ENCODE measurements at regions not wholly inside any gene's neighbourhood (a gene's known extent, or its start where the extent isn't known, plus 50 kb on each side); places are given as distances from the start of the nearest gene placed in this dataset.

DNA sequence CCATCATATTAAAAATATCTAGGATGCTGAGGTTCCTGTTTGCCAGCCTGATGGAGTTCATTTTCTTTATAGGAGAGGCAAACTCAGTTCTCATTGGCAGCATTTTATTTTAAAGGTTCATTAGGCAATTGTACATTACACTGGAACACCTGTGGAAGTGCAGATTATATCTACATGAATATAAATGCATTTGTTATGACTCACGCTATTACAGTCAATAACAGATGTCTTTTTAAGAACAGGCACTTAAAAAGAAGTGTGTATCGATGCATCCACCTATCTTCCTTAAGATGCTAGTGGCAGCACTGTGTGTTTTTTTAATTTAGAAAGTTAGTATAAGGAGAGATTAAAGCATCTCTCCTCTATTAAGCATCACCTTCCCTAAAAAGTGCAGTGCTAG is 276.5 kb downstream of the PRDM2 start:
- DNase-seq: no peak

DNA sequence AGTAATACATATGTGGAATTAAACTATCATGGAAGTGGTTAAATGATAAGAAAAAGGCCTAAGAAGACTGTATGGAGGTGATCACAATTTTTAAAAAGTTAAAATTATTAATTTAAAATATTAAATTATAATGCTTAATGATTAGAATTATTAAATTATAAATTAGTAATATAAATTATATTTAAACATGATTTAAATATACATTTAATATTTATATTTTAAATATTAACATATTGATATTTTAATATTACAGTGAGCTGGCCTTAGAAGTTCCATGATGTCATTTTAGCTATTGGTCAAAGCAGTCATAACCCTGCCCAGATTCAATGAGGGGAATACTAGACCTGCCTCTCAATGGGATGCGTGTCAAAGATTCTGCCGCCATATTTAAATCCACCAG is 281.2 kb downstream of the PRDM2 start:
- DNase-seq: no peak

DNA sequence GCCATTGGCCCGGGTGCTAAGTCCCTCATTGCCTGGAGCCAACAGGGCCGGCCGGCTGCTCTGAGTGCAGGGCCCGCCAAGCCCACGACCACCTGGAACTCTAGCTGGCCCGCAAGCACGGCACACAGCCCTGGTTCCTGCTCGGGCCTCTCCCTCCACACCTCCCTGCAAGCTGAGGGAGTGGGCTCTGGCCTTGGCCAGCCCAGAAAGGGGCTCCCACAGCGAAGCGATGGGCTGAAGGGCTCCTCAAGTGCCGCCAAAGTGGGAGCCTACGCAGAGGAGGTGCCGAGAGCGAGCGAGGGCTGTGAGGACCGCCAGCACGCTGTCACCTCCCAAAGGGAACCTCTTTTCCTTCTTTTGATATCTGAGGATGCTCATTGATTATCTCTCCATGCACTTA is 283.4 kb downstream of the PRDM2 start:
- DNase-seq: no peak

DNA sequence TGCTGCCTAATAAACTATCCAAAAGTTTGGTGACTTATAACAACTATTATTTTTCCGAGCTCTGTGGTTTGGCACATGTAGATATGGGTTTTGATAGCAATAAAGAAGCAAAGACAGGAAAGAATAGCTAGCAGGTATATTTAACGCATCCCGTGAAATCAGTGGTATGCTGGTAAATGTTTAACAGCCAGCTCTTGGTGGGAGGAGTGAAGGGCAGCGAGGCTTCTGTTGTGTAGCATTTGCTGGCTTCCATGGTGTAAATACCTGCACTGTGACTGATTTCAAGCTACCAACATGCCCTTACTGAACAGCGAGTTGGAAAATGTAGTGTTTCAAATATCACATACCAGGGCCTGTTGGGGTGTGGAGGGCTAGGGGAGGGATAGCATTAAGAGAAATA is 291.0 kb downstream of the PRDM2 start:
- no peak for DNase-seq

DNA sequence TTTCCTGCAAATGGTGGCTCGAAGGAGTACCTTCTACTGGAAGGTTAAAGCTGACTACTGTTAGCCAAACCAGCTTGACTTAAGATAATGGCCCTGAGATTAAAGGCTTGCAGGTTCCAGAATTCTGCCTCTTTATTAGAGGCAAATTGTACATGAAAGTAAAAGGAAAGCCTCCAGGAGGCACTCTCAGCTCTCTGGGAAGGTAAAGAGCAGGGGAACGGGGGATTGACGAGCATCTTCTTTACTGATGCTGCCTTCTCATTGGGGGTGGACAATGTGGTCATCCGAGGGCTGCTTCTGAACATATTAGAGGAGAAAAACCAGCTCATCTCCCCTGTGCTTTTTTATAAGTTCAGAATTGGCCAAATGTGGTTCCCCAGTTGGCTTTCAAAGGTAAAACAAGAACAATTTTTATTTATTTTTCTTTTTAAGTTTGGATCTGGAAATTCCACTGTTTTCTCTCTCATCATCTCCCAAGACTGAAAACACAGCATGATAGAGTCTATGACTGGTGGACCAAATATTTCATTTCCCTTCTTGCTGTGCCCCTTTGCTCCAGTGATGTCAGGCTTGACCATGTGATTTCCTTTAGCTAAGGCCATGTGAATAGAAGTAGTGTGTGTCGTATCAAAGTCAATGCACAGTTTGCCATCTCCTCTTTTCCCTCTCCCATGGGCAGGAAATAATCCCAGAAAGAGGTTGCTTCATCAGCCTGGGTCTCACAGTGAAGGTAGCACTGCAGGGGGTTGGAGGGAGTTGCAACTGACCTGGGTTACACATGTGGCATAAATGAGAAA is 292.7 kb downstream of the PRDM2 start:
- no peak for DNase-seq

DNA sequence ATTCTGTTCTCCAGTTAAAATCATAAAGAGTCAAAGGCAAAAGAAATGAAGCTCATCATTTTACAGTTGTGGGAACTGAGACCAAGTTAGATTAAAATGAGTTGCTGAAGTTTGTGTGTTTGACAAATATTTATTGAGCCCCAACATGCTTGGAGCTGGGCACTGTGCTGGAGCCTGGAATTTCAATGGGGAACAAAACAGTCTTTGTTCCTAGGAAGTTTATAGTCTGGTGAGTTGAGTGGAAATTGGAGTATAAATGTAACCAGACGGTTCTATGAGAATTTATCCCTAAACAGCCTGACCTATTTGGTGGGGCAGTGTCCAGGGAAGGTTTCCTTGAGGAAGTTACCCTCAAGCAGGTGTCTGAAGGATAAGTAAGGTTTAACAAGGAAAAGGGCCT is 294.4 kb downstream of the PRDM2 start:
- no peak for DNase-seq

DNA sequence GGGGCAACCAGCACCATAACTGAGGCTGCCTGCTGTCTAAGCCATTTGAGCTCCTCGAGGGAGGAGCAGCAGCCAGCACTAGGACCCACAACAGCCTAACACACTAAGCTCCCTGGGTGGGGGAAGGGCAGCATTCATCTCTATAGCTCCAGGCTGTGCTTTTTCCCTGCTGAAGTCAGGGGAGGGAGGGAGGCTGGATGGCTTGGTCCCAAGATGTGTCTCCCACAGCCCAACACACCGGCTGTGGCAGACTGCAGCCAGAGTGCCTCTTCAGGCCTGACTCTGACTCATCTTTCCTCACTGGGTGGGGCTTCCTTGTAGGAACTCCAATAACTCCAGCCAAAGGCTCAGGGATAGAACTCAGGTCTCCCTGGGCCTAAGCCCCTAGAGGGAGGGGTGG is 296.3 kb downstream of the PRDM2 start:
- no peak for DNase-seq

DNA sequence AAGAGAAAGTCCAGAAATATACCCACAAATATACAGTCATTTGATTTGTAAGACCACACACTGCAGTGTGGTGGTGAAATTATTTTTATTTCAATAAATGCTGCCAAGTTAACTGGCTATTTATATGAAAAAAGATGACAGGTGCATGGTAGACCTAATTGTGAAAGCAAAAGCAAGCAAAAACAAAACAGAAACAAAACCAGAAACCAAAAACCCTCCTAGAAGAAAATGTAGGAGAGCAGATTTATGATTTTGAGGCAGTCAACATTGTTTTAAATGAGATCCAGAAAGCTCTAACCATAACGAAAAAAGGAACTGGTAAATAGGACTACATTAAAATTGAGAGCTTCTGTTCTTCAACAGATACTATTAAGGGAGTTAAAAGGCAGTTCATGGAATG is 303.6 kb downstream of the PRDM2 start:
- DNase-seq: no peak

DNA sequence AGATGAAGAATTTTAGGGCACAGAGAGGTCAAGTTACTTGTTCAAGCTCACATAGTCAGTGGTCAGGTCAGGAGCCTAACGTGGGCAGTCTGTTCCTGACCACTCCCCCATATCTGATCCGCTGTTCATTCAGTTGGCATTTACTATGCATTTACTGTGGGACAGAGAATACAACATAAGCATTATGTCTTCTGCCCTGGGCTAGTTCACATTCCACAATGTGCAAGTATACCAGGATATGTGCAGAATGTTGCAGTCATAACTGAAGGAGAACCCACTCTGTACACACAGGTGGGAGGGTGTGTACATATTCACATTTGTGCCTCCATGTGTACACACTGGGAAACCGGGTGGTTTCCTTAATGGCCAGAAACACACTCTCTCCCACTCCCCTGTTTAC is 309.6 kb downstream of the PRDM2 start:
- DNase-seq: no peak

DNA sequence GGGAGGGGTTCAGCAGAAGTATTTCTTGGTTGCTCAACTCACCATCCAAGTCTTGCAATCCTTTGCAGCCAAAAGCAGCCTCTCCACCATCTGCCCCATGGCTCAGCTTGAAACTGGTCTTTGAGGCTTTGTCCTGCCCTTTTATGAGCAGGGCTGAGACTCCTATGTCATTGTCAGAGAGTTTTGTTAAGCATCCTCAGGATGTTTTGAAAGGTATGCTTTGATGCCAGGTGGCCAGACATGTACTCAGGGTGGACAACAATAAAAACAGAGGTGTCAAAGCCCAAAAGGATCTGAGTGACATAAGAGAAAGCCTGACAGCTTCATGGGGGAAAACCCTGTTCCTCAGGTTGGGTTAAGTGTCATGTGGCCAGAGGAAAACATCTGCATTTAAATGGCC is 310.5 kb downstream of the PRDM2 start:
- no peak for DNase-seq

DNA sequence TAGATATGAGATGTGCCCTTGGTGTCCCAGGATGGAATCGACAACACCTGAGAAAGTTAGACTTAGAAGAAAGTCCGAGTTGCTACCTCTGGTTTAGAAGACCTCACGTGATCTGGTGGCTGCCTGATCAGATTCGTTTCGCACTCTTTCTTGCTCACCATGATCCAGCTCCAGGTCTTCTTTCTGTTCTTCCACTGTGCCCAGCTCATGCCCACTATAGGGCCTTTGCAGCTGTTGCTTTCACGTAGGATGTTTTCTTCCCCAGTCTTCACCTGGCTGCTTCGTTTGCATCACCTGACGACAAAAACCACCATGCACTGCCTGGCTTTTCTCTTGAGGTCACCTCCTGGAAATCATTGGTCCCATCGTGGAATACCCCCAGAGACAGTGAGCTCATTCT is 311.1 kb downstream of the PRDM2 start:
- DNase-seq: no peak

DNA sequence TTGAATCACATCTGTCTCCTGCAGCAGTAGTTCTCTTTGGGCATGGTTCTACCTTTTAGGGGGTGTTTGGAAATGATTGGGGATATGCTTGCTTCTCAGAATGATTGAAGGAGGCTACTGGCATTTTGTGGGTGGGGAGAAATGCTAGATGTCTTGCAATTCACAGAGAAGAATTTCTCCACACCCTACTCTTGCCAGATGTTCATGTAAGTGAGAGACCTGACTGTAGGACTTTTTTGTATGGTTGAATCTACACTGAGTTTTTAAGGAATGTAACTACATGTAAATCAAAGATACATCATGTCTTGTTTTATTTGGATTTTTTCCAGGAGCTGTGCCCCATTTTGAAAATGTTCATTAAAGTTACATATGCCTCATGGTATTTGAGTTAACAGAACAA is 311.9 kb downstream of the PRDM2 start:
- no peak for DNase-seq

DNA sequence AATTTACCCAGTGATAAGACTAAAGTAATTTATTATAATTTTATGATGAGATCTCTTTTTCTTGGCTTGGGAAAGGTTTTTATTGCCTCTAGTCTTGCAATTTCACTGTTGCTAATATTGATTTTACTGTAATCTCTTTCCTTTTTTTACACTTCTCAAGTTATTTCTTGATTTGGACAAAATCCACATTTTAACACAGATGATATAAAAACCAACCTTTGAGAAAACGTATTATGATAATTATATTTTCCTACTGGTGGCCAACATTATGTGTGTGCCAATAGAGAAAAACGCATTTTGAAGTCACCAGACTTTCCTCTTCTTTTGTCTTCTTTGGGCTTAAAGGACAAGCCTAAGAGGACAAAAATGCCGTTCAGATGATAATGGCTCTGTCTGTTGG is 314.9 kb downstream of the PRDM2 start:
- no peak for DNase-seq

DNA sequence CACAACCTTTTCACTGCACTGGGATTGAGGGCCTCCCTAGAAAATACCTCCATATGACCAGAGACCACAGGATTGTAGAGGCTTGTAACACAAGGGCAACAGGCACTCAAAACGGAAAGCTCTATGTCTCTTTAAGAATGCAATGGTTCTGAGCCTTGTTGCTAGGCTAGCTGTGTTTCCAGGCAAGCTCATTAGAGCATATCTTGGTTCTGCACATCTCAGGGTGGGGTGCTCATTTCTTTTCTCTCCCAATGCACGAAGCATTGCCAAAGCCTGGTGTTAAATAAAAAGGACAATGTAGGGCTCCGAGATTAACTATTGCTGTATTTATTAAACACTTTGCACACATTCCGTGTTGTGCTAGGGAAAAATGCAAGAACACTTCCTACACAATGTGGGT is 315.9 kb downstream of the PRDM2 start:
- DNase-seq: no peak

DNA sequence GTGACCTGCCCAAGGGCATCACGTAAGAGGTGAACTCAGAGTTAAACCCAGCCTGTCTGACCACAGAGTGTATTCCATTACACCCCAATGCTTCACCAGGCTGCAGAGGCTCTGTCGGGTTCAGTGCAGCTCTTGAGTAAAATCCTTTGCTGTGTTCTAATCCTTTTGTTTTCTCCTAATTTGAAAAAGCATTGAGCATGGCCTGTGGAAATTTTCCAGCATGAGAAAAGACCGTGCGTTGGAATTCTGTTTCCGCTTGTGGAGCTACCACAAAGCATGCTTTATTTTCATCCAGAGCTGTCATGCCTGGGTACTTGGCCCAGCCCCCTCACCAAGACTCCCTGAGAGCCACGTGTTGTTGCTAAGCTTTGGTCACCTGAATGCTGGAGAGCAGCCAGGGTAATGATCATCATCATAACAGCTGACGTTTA is 317.6 kb downstream of the PRDM2 start:
- no peak for DNase-seq

DNA sequence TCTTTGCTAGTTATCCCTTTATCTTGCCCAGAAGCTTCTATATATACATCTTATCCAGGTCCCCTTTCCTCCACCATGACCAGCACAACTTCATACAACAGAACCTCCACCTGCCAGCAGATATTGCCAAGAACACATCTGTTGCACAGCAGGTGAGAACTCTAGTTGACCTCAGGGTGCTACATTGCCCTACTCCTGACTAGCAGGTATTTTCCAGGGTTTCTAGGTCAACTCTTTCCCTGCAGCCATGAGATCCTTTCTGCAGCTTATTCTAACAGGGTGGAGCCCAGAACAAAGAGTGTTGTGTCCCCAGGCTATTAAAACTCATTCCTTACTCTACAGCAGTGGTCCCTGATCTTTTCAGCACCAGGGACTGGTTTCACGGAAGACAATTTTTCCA is 319.5 kb downstream of the PRDM2 start:
- no peak for DNase-seq

DNA sequence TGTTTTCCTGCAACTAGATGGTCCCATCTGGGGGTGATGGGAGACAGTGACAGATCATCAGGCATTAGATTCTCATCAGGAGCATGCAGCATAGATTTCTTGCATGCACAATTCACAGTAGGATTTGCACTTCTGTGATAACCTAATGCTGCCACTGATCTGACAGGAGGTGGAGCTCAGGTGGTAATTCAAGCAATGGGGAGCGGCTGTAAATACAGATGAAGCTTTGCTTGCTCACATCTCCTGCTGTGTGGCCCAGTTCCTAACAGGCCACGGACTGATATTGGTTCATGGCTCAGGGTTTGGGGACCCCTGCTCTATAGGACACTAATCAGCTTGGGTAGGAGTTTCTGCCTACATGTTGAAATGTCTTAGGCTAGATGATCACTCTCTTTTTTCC is 320.0 kb downstream of the PRDM2 start:
- DNase-seq: no peak

DNA sequence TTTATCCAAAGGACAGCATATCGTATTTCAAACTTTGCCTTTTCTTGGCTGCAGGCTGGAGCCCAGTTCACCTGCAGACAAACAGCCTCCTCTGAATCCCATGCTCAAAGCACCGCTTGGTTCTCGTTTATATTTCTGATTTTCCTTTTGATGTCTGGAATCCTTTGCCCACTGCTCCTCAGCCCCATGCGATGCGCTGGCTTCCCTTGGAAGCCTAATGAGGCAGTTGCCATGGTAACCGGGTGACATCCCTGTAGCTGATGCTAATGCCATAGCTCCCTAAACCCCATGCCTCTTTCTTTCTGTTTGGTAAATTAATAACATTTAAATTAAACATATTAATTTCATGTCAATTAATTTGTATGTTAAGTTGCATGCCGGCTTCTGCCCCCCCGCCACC is 327.1 kb downstream of the PRDM2 start:
- DNase-seq: no peak

DNA sequence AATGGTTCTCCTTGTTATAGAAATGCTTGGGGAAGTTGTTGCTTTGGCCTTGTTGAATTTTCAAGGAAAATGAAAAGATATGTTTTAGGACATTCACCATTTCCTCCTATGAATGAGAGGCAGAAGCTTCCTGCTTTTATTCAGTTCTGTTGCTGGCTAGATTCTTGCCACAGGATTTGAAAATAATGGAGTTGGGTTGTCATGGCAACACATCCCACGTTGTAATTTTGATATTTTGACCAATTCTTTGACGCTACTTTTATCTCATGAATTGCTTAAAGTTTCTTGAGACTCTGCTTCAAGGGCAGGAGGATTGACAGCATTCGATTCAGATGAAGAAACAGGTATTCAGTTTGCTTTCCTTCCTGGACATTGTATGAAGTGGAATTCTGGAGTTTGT is 331.5 kb downstream of the PRDM2 start:
- DNase-seq: no peak

DNA sequence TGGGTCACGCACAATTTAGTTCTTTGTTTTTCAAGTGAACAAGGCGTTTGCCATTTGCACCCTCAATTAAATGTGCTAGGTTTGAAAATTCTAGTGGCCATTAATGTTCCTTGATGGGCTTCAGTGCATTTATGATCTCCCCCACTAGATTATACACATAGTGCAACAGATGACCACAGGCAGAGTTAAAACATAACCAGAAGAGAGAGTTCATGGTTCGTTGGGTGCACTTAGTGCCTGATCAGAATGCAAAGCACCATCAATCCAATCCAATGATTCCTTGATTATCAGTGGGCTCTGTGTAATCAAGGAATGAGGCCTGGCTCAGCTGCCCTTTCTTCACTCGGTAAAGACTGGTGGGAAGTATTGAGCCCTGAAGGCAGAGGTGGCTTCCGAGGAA is 334.5 kb downstream of the PRDM2 start:
- DNase-seq: no peak

DNA sequence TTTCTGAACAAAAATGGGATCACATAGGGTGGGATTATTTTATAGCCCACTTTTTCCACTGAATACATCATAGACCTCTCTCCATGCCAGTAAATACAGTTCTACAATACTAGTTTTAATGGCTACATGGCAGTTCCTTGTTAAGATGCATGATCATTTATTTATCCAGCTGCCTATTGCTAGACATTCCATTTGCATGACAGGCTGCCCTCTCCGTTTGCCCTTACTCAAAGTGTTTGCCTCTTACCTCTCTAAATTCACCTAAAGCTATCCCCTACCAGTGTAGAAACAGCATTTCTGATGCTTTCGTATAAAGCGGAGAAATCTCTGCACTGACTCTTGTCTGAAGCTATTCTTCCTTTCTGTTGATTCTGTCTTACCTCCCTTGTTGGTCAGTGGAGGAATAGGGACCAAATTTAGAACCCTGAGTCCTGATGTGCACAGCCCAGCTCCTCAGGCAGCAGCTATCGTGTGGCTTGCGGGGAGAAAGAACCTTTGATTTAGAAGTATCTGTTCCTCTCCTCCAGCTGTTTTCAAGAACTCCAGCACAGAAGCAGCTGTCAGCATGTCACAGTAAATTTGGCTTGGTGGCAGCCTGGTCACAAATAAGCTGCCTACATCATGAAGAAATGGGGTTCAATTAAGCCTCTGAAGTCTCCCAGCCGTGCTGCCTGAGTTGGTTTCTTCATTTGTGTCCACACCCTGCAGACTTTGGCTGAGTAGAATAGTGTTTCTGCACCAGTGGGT is 337.3 kb downstream of the PRDM2 start:
- DNase-seq: no peak

DNA sequence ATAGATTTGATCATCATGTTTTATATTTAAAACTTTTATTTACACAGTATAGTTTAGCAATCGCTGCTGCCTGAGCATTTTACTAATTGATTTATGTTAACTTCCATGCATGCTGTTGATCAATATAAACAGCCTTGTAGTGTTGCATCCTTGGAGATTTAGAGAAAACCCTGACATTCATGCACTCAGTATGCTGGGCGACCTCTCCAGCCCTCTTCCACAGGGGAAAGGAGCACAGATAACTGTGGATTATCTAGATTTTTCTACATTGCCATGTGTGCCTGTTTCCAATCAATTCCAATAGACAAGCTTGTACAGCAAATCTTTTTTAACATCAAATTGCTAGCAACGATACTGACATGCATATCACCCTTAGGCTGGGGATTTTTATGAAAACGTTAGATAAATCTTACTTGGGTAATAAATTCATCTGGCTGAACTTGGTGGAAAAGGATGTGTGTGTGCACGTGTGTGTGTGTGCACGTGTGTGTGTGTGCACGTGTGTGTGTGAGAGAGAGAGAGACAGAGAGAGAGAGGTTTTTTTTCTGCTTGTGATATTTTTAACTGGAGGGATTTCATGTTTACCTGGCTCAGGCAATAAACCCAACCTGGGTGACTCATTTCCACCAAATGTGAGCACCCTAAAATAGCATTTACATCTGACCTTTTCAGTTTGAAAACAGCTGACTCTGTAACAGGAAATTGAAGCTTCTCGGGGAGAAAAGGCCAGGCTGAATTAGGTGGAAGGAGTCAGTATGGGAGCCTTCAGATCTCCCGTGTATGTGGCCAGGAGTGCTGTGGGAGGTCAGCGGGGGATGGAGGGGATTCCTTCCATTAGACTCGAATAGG is 339.8 kb downstream of the PRDM2 start:
- DNase-seq: no peak

DNA sequence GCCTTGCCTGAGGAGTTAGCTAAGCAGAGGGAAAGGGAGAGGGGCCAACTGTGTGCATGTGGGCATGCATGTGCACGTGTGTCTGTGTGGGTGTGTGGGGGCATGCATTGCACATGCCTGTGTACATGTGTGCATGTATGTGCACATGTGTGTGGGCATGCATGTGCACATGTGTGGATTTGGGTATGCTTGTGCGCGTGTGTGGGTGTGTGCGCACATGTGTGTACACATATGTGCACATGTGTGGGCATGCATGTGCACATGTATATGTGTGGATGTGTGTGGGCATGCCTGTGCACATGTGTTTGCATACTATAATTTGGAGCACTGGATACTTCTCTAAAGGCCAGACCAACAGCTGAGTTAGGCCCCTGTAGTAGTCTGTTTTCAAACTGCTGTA is 350.0 kb downstream of the PRDM2 start:
- no peak for DNase-seq

Data from activated CD4-positive, alpha-beta T cell treated with anti-CD3 and anti-CD28 coated beads for 4 hours (primary cell).